GM13976 (cell line): ENCODE measurements at regions not wholly inside any gene's neighbourhood (a gene's known extent, or its start where the extent isn't known, plus 50 kb on each side); places are given as distances from the start of the nearest gene placed in this dataset.

ENCODE experiments used
- DNase-seq: peaks from one replicate; pipeline ENCODE4 v3.0.0; 2012; ENCODE audit warnings: low spot score
- CTCF ChIP-seq: IDR thresholded peaks from 2 replicates; pipeline ENCODE4 v1.5.1; 2012; ENCODE audit warnings: borderline replicate concordance, mild to moderate bottlenecking; ENCODE audit not compliant: insufficient read depth; ENCODE audit errors: extremely low read depth, missing control alignments, control extremely low read depth
- in situ Hi-C: fragments of 300-500 bp; cut with MboI; formaldehyde crosslinking; loops from one replicate; pipeline ENCODE4 v1.12.0; 2022; ENCODE audit warnings: low sequenced_read_pairs, mixed read lengths, inconsistent platforms; ENCODE audit not compliant: unreplicated experiment

GRCh38 chr9:23447166-23447565, 378.9 kb downstream of the ELAVL2 start:
- in situ Hi-C loops: no loop called here
- no peak for TF ChIP-seq CTCF
- no peak for DNase-seq

GRCh38 chr9:23447944-23448343, 378.1 kb downstream of the ELAVL2 start:
- no peak for TF ChIP-seq CTCF
- in situ Hi-C loops: no loop called here
- no peak for DNase-seq

GRCh38 chr9:23451802-23452418, 374.1 kb downstream of the ELAVL2 start:
- no peak for DNase-seq
- no peak for TF ChIP-seq CTCF
- in situ Hi-C loops: no loop called here

- in situ Hi-C loops: no loop called here
- TF ChIP-seq CTCF: no peak
- DNase-seq: no peak
Observed at GRCh38 chr9:23464275-23464674, 361.8 kb downstream of the ELAVL2 start.

GRCh38 chr9:23467276-23467675, 358.8 kb downstream of the ELAVL2 start:
- no peak for DNase-seq
- no peak for TF ChIP-seq CTCF
- in situ Hi-C loops: no loop called here

- no peak for TF ChIP-seq CTCF
- DNase-seq: no peak
- in situ Hi-C loops: no loop called here
Observed at GRCh38 chr9:23477908-23478307, 348.1 kb downstream of the ELAVL2 start.

GRCh38 chr9:23483566-23483965, 342.5 kb downstream of the ELAVL2 start:
- in situ Hi-C loops: no loop called here
- no peak for DNase-seq
- no peak for TF ChIP-seq CTCF
